Activated B cell treated with CpG ODN at 0.5 μM for 24 hours (primary cell): ENCODE measurements at regions not wholly inside any gene's neighbourhood (a gene's known extent, or its start where the extent isn't known, plus 50 kb on each side); places are given as distances from the start of the nearest gene placed in this dataset.

ENCODE experiments used
- ATAC-seq: fragments of 200-7000 bp; cut with Tn5 transposase; one replicate; pipeline ENCODE4 v1.10.0; 2021; ENCODE audit warnings: low read depth, mild to moderate bottlenecking, moderate library complexity
- CTCF ChIA-PET: fragments of 350-600 bp; sonication (Branson Sonifier 250); formaldehyde crosslinking; loops from one replicate; lab custom pipeline; 2021; ENCODE audit warnings: antibody characterized with exemption; lab: Charles Lee
- POLR2A ChIA-PET: fragments of 350-600 bp; sonication (Branson Sonifier 250); formaldehyde crosslinking; loops from one replicate; lab custom pipeline; 2021; ENCODE audit warnings: antibody characterized with exemption; lab: Charles Lee
- DNase-seq: peaks from one replicate; pipeline ENCODE4 v3.0.0; 2022
- H3K27ac Mint-ChIP-seq: one replicate; pipeline ENCODE4 v1.8.0; 2020; ENCODE audit warnings: mixed read lengths
- H3K27me3 Mint-ChIP-seq: one replicate; pipeline ENCODE4 v1.8.0; 2021; ENCODE audit warnings: mixed read lengths
- H3K36me3 Mint-ChIP-seq: one replicate; pipeline ENCODE4 v1.8.0; 2021; ENCODE audit warnings: low read depth, mixed read lengths
- H3K4me1 Mint-ChIP-seq: one replicate; pipeline ENCODE4 v1.8.0; 2021; ENCODE audit warnings: mixed read lengths
- H3K4me3 Mint-ChIP-seq: one replicate; pipeline ENCODE4 v1.8.0; 2020; ENCODE audit warnings: mild to moderate bottlenecking, mixed read lengths
- H3K9me3 Mint-ChIP-seq: one replicate; pipeline ENCODE4 v1.8.0; 2020; ENCODE audit warnings: mixed read lengths
- intact Hi-C: fragments of 100-400 bp; cut with micrococcal nuclease; formaldehyde crosslinking; loops from one replicate; pipeline ENCODE4 v1.15.1; 2024
- TF ChIP-seq, protein P1 (sequence below): fragments of 200-600 bp; IDR thresholded peaks from one replicate; pipeline ENCODE4 v1.8.0; 2022; ENCODE audit warnings: antibody characterized with exemption, mild to moderate bottlenecking

DNA sequence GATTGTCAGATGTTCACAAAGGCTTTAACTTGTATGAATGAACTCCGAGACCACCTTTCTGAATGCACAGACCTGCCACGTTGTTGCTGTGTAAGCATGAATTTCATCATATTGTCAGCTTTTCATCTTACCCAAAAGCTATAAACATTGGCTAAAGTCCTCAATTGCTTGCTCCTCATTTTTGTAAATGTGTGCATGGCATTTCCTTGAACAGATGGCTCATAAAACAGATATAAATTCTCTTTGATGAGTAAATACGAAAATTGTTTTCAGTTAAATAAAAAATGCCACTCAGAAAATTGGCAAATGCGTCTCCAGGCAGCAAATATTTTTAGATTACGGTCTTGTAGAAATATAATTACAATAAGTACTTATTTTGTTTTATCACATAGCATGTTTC is 226.0 kb upstream of the NDN start:
- no peaks in the 10 kb centered on the region for H3K4me1 Mint-ChIP-seq
- H3K36me3 Mint-ChIP-seq, result no peaks in the 10 kb centered on the region
- H3K27me3 Mint-ChIP-seq, result no peaks in the 10 kb centered on the region
- DNase-seq (no peak), ATAC-seq (no peak)
- no peak overlapping the region for H3K27ac Mint-ChIP-seq
- CTCF ChIA-PET, result no interaction called here
- POLR2A ChIA-PET, result no interaction called here
- H3K4me3 Mint-ChIP-seq, result no peak overlapping the region
- intact Hi-C loops, result no loop called here
- TF ChIP-seq, protein P1, sequence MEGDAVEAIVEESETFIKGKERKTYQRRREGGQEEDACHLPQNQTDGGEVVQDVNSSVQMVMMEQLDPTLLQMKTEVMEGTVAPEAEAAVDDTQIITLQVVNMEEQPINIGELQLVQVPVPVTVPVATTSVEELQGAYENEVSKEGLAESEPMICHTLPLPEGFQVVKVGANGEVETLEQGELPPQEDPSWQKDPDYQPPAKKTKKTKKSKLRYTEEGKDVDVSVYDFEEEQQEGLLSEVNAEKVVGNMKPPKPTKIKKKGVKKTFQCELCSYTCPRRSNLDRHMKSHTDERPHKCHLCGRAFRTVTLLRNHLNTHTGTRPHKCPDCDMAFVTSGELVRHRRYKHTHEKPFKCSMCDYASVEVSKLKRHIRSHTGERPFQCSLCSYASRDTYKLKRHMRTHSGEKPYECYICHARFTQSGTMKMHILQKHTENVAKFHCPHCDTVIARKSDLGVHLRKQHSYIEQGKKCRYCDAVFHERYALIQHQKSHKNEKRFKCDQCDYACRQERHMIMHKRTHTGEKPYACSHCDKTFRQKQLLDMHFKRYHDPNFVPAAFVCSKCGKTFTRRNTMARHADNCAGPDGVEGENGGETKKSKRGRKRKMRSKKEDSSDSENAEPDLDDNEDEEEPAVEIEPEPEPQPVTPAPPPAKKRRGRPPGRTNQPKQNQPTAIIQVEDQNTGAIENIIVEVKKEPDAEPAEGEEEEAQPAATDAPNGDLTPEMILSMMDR, result no peak
- no peaks in the 10 kb centered on the region for H3K9me3 Mint-ChIP-seq

DNA sequence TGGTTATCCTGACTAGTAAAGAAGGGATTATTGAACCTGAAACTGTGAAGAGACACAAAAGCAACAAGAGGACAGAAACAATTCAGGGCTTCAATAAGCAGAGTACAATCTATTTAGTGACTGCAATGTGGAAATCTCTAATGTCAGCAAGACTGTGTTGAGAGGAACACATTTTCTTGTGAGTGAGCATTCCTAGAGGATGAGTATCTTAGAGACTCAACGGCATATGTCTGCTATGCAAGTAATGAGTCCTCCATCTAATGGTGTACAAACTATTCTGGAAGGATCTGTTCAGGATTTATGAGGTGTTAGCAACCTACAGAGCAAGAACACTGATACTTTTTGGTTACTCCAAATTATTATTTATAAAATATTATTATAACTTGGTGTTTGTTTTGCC is 226.5 kb upstream of the NDN start:
- no peak for ATAC-seq
- ChIA-PET CTCF (no interaction called here), POLR2A (no interaction called here)
- no peaks in the 10 kb centered on the region for H3K36me3 Mint-ChIP-seq
- H3K9me3 Mint-ChIP-seq, result no peaks in the 10 kb centered on the region
- TF ChIP-seq, protein P1, result no peak
- no peaks in the 10 kb centered on the region for H3K27me3 Mint-ChIP-seq
- H3K4me3 Mint-ChIP-seq, result no peak overlapping the region
- no peaks in the 10 kb centered on the region for H3K4me1 Mint-ChIP-seq
- no peak overlapping the region for H3K27ac Mint-ChIP-seq
- no peak for DNase-seq
- intact Hi-C loops, result no loop called here

DNA sequence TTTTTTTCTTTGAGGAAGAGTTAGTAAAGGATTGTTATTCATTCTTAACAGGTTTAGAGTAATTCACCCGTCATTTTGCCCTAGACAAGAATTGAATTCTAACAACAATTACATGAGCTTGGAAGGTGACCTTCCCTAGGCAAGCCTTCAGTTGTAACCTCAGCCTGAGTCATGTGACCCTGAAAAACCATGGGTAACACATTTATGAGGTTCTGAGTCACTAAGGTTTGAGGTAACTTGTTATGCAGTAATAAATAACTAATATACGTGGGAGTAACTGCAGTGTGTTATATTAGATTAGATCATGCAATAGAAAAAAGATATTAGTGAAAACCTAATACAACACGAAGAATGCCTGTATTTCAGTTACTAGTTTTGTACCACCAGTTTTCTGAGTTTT is 237.6 kb upstream of the NDN start:
- no peaks in the 10 kb centered on the region for H3K36me3 Mint-ChIP-seq
- ATAC-seq (no peak), DNase-seq (no peak)
- H3K27ac Mint-ChIP-seq, result no peak overlapping the region
- ChIA-PET CTCF (no interaction called here), POLR2A (no interaction called here)
- H3K27me3 Mint-ChIP-seq, result no peaks in the 10 kb centered on the region
- H3K4me3 Mint-ChIP-seq, result no peak overlapping the region
- no peaks in the 10 kb centered on the region for H3K4me1 Mint-ChIP-seq
- TF ChIP-seq, protein P1, result no peak
- intact Hi-C loops, result no loop called here
- peaks cover 7% of the 10 kb centered on the region for H3K9me3 Mint-ChIP-seq

GRCh38 chr15:23954931-23955330 is 267.8 kb upstream of the NDN start:
- no peaks in the 10 kb centered on the region for H3K4me1 Mint-ChIP-seq
- no peak for DNase-seq
- POLR2A ChIA-PET, result no interaction called here
- H3K27ac Mint-ChIP-seq, result no peak overlapping the region
- no peak overlapping the region for H3K4me3 Mint-ChIP-seq
- CTCF ChIA-PET, result no interaction called here
- intact Hi-C loops, result no loop called here
- TF ChIP-seq, protein P1, result no peak
- H3K36me3 Mint-ChIP-seq, result no peaks in the 10 kb centered on the region
- peaks cover 7% of the 10 kb centered on the region for H3K9me3 Mint-ChIP-seq
- no peaks in the 10 kb centered on the region for H3K27me3 Mint-ChIP-seq
- ATAC-seq, result no peak

- Mint-ChIP-seq H3K27me3 (no peaks in the 10 kb centered on the region), H3K4me3 (no peak overlapping the region), H3K36me3 (no peaks in the 10 kb centered on the region), H3K9me3 (peaks cover 8% of the 10 kb centered on the region), H3K27ac (no peak overlapping the region), H3K4me1 (no peaks in the 10 kb centered on the region)
- TF ChIP-seq, protein P1, result no peak
- intact Hi-C loops, result no loop called here
- CTCF ChIA-PET, result no interaction called here
- DNase-seq (no peak), ATAC-seq (no peak)
- POLR2A ChIA-PET, result no interaction called here
Observed at GRCh38 chr15:23983500-23984259, 296.6 kb upstream of the NDN start.
